Right lobe of liver (tissue), 4 donors: ENCODE measurements at regions not wholly inside any gene's neighbourhood (a gene's known extent, or its start where the extent isn't known, plus 50 kb on each side); places are given as distances from the start of the nearest gene placed in this dataset.

Experiments
- POLR2A ChIP-seq: fragments of 450-650 bp; IDR thresholded peaks from one replicate; pipeline ENCODE4 v1.6.1; 2017; ENCODE audit warnings: antibody characterized with exemption, mild to moderate bottlenecking
- TF ChIP-seq, protein P1 (sequence below), 4 donors: fragments of 200-600 bp in 3 of 4; fragments of 450-650 bp in 1 of 4; IDR thresholded peaks; one replicate each; pipeline versions ENCODE4 v1.5.1 to v1.8.0; 2016 to 2022; ENCODE audit warnings: antibody characterized with exemption in 4 of 4, mild to moderate bottlenecking in 2 of 4
- donor health status: DM: no; HTN: no; CAD: no.
- donor health status: DM: no; HTN: no; CAD: no.
- donor health status: DM: no; HTN: yes; CAD: no.

DNA sequence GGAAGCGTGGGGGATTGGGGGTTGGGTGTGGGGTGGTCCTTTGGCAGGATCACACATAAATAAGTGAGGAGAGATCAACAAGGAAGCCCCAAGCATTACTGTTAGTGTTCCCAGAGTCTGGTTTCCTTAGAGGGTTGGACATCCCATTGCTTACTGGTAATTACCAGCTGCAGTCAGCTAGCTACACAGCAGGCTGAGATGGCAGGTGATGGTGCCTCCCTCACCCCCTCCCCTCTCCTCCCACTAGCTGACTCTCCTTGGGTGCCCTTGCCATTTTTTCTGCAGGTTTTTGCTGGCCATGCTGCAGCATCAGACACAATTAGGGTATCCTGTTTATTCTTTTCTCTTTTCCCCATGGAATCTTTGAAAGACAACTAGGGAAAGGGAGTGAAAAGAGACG, 107.5 kb upstream of the TLR4 start:
- TF ChIP-seq, protein P1, sequence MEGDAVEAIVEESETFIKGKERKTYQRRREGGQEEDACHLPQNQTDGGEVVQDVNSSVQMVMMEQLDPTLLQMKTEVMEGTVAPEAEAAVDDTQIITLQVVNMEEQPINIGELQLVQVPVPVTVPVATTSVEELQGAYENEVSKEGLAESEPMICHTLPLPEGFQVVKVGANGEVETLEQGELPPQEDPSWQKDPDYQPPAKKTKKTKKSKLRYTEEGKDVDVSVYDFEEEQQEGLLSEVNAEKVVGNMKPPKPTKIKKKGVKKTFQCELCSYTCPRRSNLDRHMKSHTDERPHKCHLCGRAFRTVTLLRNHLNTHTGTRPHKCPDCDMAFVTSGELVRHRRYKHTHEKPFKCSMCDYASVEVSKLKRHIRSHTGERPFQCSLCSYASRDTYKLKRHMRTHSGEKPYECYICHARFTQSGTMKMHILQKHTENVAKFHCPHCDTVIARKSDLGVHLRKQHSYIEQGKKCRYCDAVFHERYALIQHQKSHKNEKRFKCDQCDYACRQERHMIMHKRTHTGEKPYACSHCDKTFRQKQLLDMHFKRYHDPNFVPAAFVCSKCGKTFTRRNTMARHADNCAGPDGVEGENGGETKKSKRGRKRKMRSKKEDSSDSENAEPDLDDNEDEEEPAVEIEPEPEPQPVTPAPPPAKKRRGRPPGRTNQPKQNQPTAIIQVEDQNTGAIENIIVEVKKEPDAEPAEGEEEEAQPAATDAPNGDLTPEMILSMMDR (IDR thresholded peaks at IDR 0.05), result no peak
- no peak for TF ChIP-seq POLR2A
